ENCODE measurements at regions not wholly inside any gene's neighbourhood (a gene's known extent, or its start where the extent isn't known, plus 50 kb on each side); places are given as distances from the start of the nearest gene placed in this dataset.

- intact Hi-C loops (cut with DNase I): no loop called here
Measured at GRCh38 chr1:217189362-217189761, 441.5 kb downstream of the GPATCH2 start.

DNA sequence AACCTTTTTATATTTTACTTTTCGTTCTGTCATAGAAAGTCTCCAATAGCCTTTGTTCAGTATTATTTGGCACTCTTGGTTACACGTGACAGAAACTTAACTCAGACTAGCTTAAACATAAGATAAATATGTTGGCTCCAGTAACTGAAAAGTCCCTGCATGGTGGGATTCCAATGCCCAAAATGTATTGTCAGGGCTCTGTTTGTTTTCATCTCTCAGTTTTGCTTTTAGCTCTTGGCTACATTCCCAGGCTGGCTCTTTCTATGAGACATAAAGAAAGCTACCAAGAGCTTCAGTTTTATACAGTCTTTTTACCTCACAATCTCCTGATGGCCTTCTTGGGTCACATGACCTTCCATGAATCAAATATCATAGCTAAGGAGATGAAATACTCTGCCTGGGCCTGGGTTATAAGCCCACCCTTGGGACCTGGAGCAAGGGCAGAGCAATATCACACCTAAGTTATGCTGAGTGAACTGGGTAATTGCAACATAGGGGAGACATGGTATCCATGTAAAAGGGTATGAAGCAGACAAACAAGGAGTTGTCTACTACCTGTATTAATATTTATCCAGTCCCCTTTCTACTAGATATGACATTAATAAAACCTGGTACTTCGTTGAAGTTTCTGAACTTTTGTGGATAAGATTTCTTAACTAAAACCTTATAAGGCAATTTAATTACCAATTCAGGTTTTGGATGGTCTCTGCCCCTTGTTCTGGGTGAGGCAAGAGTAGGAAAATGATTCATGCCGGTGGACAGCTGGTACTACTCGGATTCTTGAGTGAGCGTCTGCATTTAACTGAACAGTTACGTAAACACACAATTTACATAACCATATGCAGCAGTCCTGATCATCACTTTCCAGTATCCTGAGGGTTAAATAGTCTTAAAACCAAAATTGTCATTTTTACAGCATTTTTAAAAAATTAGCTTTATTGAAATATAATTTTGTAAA, 442.3 kb downstream of the GPATCH2 start:
- H3K4me1 ChIP-seq (replicated peaks in 1 of 2): no peaks in the 10 kb centered on the region

More at GRCh38 chr1:217189362-217189761, 441.5 kb downstream of the GPATCH2 start:
- Histone ChIP-seq H3K4me3 (no peak overlapping the region), H3K9me3 (replicated peaks in 1 of 3) (peaks cover 0 to 6% (median 0%) of the 10 kb centered on the region in 3 donors), H3K4me1 (replicated peaks in 1 of 2) (no peaks in the 10 kb centered on the region), H3K36me3 (replicated peaks in 1 of 2) (no peaks in the 10 kb centered on the region), H3K27ac (no peak overlapping the region), H3K27me3 (no peaks in the 10 kb centered on the region)
- WGBS, 4 donors: 64 to 93% (median 80%) methylated on average over 1 of the region's 1 CpG
- TF ChIP-seq, protein P1, sequence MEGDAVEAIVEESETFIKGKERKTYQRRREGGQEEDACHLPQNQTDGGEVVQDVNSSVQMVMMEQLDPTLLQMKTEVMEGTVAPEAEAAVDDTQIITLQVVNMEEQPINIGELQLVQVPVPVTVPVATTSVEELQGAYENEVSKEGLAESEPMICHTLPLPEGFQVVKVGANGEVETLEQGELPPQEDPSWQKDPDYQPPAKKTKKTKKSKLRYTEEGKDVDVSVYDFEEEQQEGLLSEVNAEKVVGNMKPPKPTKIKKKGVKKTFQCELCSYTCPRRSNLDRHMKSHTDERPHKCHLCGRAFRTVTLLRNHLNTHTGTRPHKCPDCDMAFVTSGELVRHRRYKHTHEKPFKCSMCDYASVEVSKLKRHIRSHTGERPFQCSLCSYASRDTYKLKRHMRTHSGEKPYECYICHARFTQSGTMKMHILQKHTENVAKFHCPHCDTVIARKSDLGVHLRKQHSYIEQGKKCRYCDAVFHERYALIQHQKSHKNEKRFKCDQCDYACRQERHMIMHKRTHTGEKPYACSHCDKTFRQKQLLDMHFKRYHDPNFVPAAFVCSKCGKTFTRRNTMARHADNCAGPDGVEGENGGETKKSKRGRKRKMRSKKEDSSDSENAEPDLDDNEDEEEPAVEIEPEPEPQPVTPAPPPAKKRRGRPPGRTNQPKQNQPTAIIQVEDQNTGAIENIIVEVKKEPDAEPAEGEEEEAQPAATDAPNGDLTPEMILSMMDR (IDR thresholded peaks at IDR 0.05): no peak
- no peak for TF ChIP-seq POLR2A (IDR thresholded peaks at IDR 0.05)
- DNase-seq: no peak

GRCh38 chr1:217186664-217187063, 444.2 kb downstream of the GPATCH2 start:
- intact Hi-C loops (cut with DNase I): no loop called here
- no peak overlapping the region for H3K27ac ChIP-seq
- TF ChIP-seq, protein P1 (IDR thresholded peaks at IDR 0.05): no peak
- TF ChIP-seq POLR2A (IDR thresholded peaks at IDR 0.05): no peak
- H3K36me3 ChIP-seq (replicated peaks in 1 of 2): no peaks in the 10 kb centered on the region
- DNase-seq: no peak
- no peaks in the 10 kb centered on the region for H3K27me3 ChIP-seq
- H3K4me1 ChIP-seq (replicated peaks in 1 of 2): no peaks in the 10 kb centered on the region
- peaks cover 0 to 6% (median 0%) of the 10 kb centered on the region in 3 donors for H3K9me3 ChIP-seq (replicated peaks in 1 of 3)
- H3K4me3 ChIP-seq: no peak overlapping the region

More for the DNA sequence above, 442.3 kb downstream of the GPATCH2 start:
- Histone ChIP-seq H3K9me3 (replicated peaks in 1 of 3) (peaks cover 0 to 6% (median 0%) of the 10 kb centered on the region in 3 donors), H3K27me3 (no peaks in the 10 kb centered on the region), H3K4me3 (no peak overlapping the region), H3K27ac (no peak overlapping the region), H3K36me3 (replicated peaks in 1 of 2) (no peaks in the 10 kb centered on the region)
- no peak for DNase-seq
- no peak for TF ChIP-seq POLR2A (IDR thresholded peaks at IDR 0.05)
- TF ChIP-seq, protein P1 (IDR thresholded peaks at IDR 0.05): no peak
- intact Hi-C loops (cut with DNase I): no loop called here
- whole genome bisulfite sequencing, 4 donors: 71 to 80% (median 78%) methylated on average over 7 of the region's 7 CpGs

DNA sequence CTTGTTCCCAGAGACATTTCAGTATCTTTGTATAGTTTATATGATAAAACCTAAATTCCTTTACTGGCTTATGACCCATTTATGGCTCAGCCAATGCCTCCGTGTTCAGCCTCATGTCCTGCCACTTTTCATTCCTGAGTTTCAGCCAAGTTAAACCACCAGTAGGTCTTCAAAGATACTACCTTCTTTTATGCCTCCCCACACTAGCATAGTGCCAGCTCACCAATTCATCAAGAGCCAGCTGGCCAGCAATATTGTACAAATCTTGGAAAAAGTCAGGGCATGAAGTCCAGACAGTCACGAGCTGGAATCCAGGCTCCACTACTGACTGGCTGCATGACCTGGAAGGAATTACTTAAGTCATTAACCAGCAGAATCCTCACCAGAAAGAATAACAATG, 446.0 kb downstream of the GPATCH2 start:
- no peaks in the 10 kb centered on the region for H3K36me3 ChIP-seq (replicated peaks in 1 of 2)
- TF ChIP-seq, protein P1 (IDR thresholded peaks at IDR 0.05): no peak
- TF ChIP-seq POLR2A (IDR thresholded peaks at IDR 0.05): no peak
- no peak overlapping the region for H3K4me3 ChIP-seq
- 29 to 69% (median 56%) methylated on average over 2 of the region's 2 CpGs for WGBS, 4 donors
- H3K27ac ChIP-seq: no peak overlapping the region
- H3K4me1 ChIP-seq (replicated peaks in 1 of 2): no peaks in the 10 kb centered on the region
- H3K9me3 ChIP-seq (replicated peaks in 1 of 3): peaks cover 0 to 6% (median 0%) of the 10 kb centered on the region in 3 donors
- H3K27me3 ChIP-seq: no peaks in the 10 kb centered on the region
- intact Hi-C loops (cut with DNase I): no loop called here
- DNase-seq: no peak

All from adrenal gland (tissue), 9 donors.